Large intestine (tissue), 3 donors: ENCODE measurements at regions not wholly inside any gene's neighbourhood (a gene's known extent, or its start where the extent isn't known, plus 50 kb on each side); places are given as distances from the start of the nearest gene placed in this dataset.

ENCODE experiments used
- DNase-seq, 2 donors: peaks; one replicate each; pipeline versions ENCODE4 v3.0.0 to v3.0.0-alpha.2; 2013
- H3K27ac ChIP-seq: one replicate; pipeline ENCODE4 v1.5.1; 2013; ENCODE audit warnings: low read length
- H3K27me3 ChIP-seq: 2 replicates; pipeline ENCODE4 v1.6.1; 2013; ENCODE audit warnings: low read length; ENCODE audit not compliant: control insufficient read depth, insufficient read depth
- H3K36me3 ChIP-seq: 2 replicates; pipeline ENCODE4 v1.6.1; 2013; ENCODE audit warnings: low read length; ENCODE audit not compliant: control insufficient read depth, insufficient read depth
- H3K4me1 ChIP-seq: one replicate; pipeline ENCODE4 v1.6.1; 2013; ENCODE audit warnings: low read length; ENCODE audit not compliant: control insufficient read depth, insufficient read depth
- H3K4me3 ChIP-seq: one replicate; pipeline ENCODE4 v1.5.1; 2013; ENCODE audit warnings: low read length
- H3K9me3 ChIP-seq: one replicate; pipeline ENCODE4 v1.6.1; 2013; ENCODE audit warnings: mild to moderate bottlenecking, low read depth, low read length, moderate library complexity; ENCODE audit not compliant: control insufficient read depth
- WGBS: methylation state at CpG from one replicate; pipeline ENCODE4 v1.1.5; 2013; ENCODE audit warnings: low lambda C conversion rate; ENCODE audit not compliant: insufficient coverage; 5-methylcytosine and 5-hydroxymethylcytosine counted together

DNA sequence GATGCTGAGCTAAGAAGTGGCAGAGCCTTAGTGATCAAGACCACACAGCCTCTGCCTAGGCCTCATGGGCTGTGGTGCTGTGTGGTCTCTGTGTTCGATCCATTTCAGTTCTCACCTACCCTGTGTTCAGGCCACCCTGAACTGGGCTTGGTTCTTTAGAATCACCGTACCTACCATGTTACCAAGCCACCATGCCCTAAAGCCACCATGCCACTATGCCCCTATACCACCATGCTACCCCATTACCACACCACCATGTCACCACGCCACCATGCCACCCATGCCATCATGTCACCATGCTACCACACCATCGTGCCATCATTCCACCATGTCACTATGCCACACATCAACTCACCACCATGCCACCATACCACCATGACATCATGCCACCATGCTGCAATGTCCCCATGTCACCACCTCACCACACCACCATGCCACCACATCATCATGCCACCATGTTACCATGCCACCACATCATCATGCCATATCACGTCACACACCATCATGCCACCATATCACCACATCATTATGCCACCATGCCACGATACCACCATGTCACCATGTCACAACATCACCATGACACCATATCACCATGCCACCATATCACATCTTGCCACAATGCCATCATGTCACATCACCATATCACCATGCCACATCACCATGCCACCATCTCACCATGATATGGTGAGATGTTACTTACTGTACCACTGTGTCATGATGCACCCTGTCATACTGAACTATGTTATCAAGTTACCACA, 191.0 kb upstream of the ARL4C start:
- WGBS: 100% methylated on average over 2 of the region's 6 CpGs

DNA sequence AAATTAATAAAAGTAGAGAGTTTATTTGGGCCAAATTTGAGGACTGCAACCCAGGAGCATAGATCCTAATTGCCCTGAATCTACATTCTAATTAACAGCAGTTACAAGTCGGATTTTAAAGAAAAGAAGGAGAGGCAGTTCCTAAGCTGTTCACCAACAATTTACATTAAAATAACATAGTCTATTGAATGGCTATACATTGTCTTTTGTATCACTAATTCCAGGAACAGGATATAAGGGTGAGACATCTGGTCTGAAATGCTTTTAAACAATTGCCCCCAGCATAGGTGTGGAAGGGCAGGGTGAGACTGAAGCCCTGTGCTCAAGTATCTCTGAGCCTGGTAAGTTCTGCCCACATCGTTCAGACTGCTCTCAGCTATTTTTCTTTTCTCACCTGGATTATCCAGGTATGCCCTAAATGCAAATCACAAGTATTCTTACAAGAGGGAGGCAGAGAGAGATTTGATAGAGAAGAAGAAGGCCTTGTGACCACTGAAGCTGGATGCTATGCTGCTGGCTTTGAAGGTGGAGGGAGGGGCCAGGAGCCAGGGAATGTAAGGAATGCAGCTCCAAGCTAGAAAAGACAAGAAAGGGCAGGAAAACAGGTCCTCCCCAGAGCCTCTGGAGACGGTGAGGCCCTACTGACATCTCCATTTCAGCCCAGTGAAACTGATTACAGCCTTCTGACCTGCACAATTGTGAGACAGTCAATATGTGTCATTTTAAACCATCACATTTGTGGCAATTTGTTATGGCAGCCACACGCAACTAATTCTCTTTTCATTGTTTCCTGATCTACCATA, 189.4 kb upstream of the ARL4C start:
- H3K9me3 ChIP-seq: no peaks in the 10 kb centered on the region
- WGBS: 83% methylated on average over 1 of the region's 4 CpGs
- no peak for DNase-seq
- no peaks in the 10 kb centered on the region for H3K36me3 ChIP-seq
- H3K27me3 ChIP-seq: no peaks in the 10 kb centered on the region
- H3K4me3 ChIP-seq: no peak overlapping the region
- H3K27ac ChIP-seq: no peak overlapping the region
- no peaks in the 10 kb centered on the region for H3K4me1 ChIP-seq

More for the DNA sequence above, 191.0 kb upstream of the ARL4C start:
- H3K36me3 ChIP-seq: no peaks in the 10 kb centered on the region
- H3K4me1 ChIP-seq: no peaks in the 10 kb centered on the region
- no peak overlapping the region for H3K27ac ChIP-seq
- no peaks in the 10 kb centered on the region for H3K9me3 ChIP-seq
- DNase-seq: no peak
- H3K4me3 ChIP-seq: no peak overlapping the region
- no peaks in the 10 kb centered on the region for H3K27me3 ChIP-seq

DNA sequence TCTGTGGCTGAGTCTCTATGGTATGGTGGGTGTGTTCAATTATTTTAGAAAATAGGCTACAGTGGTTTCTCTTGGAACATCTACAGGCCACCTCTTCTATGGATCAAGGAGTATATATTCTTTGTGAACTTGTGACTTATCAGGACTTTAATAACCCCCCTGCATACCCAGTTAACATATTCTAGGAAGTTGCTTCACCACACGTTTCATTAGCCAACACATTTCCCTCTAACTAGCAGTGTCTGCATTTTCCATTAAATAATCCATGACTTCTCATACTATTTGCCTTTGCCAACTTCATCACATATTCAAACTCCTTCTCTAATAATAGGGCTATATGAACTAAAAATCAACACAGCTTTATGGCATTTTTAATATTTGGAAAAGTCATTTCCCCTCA, 187.6 kb upstream of the ARL4C start:
- Histone ChIP-seq H3K27me3 (no peaks in the 10 kb centered on the region), H3K4me3 (no peak overlapping the region)
- WGBS: 67% methylated on average over 1 of the region's 1 CpG

DNA sequence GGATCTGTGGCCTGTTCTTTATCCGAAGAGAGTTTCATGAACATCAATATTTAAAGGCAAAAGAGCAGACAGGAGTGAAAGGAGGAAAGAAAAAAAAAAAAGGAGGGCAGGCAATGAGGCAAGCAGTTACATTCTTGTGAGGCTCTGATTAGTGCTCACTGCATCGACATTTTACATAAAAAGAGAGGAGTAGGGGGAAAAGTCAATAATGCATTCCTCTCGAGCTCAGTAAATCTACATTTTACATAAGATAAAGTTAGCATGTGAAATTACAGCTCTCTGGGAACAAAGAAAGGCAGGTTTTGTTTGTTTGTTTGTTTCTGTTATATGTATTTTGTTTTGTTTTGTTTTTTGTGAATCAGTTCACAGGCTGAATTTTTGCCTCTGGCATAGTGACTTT, 187.1 kb upstream of the ARL4C start:
- 70% methylated on average over 2 of the region's 3 CpGs for WGBS
- H3K27ac ChIP-seq: no peak overlapping the region

More for the DNA sequence above, 187.6 kb upstream of the ARL4C start:
- no peak for DNase-seq
- Histone ChIP-seq H3K4me1 (no peaks in the 10 kb centered on the region), H3K9me3 (no peaks in the 10 kb centered on the region), H3K27ac (no peak overlapping the region), H3K36me3 (no peaks in the 10 kb centered on the region)

DNA sequence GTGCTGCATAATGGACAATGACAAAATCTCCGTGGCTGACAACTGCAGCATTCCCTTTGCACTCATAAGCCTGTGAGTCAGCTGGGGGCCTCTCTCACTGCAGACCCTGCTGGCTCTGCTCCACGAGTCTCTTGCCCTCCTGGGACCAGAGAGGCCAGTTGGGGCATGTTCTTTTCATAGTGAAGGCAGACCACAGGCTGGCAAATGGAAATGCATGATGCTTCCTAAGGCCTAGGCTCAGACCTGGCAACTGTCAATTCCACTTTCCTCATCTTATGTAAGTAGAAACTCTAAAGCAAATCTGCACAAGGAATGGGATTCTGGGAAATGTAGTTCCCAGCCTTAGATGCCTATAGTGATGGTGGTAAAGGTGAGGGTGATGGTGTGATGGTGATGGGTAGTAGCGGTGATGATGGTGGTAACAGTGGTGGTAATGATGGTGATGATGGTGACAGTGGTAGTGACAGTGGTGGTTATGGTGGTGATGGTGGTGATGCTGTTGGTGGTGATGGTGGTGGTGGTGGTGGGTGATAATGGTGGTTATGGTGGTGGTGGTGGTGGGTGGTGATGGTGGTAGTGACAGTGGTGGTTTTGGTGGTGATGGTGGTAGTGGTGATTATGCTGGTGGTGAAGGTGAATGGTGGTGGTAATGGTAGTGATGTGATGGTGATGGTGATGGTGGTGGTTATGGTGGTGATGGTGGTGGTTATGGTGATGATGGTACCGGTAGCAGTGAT, 185.8 kb upstream of the ARL4C start:
- Histone ChIP-seq H3K27ac (no peak overlapping the region), H3K9me3 (no peaks in the 10 kb centered on the region), H3K4me3 (no peak overlapping the region), H3K27me3 (no peaks in the 10 kb centered on the region), H3K36me3 (no peaks in the 10 kb centered on the region), H3K4me1 (no peaks in the 10 kb centered on the region)
- DNase-seq: no peak
- WGBS: no CpG with 5 or more reads among the region's 4 CpGs

More for the DNA sequence above, 187.1 kb upstream of the ARL4C start:
- Histone ChIP-seq H3K36me3 (no peaks in the 10 kb centered on the region), H3K27me3 (no peaks in the 10 kb centered on the region), H3K9me3 (no peaks in the 10 kb centered on the region), H3K4me3 (no peak overlapping the region), H3K4me1 (no peaks in the 10 kb centered on the region)
- DNase-seq: no peak

DNA sequence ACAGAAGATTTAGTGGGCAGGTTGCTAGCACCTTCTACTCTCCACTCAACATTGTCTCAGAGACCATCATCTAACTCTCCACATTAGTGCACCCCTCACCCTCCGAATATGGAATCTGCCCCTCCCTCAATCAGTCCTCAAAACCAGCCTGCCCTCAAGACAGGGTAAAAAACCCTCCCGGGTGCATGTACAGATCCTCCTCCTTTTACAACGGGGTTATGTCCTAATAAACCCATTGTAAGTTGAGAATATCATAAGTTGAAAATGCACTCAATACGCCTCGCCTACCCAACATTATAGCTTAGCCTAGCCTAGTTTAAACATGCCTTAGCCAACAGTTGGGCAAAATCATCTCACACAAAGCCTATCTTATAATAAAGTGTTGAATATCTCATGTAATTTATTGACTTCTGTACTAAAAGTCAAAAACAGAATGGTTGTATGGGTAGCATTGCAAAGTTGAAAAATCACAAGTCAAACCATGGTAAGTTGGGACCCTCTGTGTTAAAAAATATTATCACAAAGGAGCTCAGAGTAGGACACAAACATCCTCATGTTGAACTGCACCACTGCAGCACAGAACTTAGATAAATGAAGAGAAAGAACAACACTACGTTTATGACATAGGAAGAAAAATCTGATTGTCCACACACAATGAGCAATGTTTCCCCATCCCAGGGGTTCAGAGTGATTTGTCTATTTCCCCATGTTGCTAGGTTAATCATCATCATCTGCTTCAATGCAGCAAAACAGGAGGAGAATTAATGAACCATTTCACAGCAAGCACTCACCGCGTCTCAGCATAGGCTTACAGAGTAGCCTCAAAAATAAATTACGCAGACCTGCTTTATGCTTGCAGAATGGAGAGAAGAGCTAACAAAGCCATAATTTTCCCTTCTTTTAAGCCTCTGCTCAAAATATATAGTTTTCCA, 184.1 kb upstream of the ARL4C start:
- no peaks in the 10 kb centered on the region for H3K9me3 ChIP-seq
- DNase-seq: no peak
- WGBS: 100% methylated on average over 3 of the region's 9 CpGs
- H3K4me3 ChIP-seq: no peak overlapping the region
- no peaks in the 10 kb centered on the region for H3K27me3 ChIP-seq
- no peak overlapping the region for H3K27ac ChIP-seq
- H3K36me3 ChIP-seq: no peaks in the 10 kb centered on the region
- H3K4me1 ChIP-seq: no peaks in the 10 kb centered on the region

DNA sequence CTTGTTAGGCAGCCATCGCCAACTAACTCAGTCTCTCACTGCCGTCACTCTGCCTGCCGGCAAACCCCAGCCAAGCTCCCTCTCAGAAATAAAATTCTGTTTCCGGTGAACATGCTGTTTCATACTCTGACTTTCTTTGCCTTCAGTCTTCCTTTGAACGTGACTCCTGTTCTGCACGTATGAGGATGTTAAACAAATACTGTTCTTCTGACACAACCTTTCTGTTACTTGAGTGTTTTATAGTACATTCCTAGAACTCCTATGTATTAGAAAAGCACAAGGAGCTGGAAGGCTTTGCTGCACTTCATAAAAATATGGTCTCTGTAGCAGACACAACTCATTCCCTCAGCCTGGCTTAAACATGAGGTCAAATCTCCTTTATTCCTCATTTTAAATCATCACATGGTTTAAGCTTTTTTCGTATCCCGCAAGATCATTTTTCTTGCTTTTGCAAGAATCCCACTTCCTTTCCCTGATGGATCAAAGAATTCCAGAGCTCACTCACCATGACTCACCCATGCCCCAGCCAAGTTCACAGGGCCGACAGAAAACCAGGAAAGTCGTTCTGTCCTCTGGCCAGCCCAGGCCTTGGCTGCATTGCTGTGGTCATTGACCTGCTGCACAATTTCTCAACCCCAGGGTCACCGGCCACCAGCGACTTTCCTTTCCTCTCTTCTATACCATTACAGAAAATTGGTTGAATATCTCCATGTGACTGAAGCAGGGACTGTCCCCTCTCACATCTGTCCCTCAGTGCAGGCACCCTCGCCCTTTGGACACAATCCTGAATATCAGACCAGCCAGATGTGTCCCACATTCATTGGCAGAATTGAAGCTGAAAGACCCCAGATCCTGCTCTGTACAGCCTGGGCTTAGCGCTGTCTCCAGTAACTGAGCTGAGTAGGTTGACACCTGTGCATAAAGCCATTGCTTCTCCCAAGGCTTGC, 183.1 kb upstream of the ARL4C start:
- WGBS: 67% methylated on average over 3 of the region's 14 CpGs

DNA sequence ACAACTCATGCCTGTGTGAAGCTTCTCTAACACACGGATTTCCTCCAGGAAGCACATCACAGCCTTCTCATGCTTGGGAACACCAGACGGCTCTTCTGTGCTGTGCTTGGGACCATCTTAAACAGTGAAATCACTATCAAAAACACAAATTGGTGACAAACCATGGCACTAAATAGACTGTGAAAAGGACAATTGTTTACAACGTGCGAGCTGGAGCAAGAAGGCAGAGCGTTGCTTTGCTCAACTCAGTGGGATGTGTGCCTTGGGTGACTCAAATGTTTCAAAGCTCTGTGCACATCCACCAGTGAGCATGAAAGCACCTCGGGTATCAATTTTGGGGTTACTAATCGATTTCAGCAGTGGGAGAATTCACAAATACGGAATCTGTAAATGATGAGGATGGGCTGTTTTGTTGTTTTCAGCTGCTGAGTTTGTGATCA, 182.4 kb upstream of the ARL4C start:
- H3K27me3 ChIP-seq: no peaks in the 10 kb centered on the region
- DNase-seq: no peak
- H3K36me3 ChIP-seq: no peaks in the 10 kb centered on the region
- WGBS: 92% methylated on average over 2 of the region's 8 CpGs
- H3K27ac ChIP-seq: no peak overlapping the region
- H3K4me3 ChIP-seq: no peak overlapping the region
- no peaks in the 10 kb centered on the region for H3K4me1 ChIP-seq
- no peaks in the 10 kb centered on the region for H3K9me3 ChIP-seq

More for the DNA sequence above, 183.1 kb upstream of the ARL4C start:
- Histone ChIP-seq H3K9me3 (no peaks in the 10 kb centered on the region), H3K4me1 (no peaks in the 10 kb centered on the region), H3K36me3 (no peaks in the 10 kb centered on the region), H3K27ac (no peak overlapping the region), H3K27me3 (no peaks in the 10 kb centered on the region), H3K4me3 (no peak overlapping the region)
- DNase-seq: no peak

DNA sequence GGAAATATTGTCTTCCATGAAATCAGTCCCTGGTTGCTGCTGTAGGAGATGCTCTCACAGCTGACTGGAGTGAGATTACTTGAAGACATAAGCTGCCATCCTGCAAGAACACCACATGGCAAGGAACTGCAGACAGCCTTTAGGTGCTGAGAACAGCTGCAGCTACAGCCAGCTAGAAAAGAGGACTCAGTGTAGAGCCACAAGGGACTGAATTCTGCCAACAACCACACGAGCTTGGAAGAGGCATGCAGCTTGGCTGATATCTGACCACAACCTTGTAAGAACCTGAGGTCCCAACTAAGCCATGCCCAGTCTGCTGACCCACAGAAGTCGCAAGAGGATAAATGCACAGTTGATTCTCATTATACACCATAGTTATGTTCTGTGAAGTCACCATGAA, 181.8 kb upstream of the ARL4C start:
- Histone ChIP-seq H3K4me1 (no peaks in the 10 kb centered on the region), H3K27ac (no peak overlapping the region), H3K9me3 (no peaks in the 10 kb centered on the region), H3K36me3 (no peaks in the 10 kb centered on the region), H3K27me3 (no peaks in the 10 kb centered on the region), H3K4me3 (no peak overlapping the region)
- WGBS: no CpG with 5 or more reads among the region's 2 CpGs
- DNase-seq: no peak
